IMR-90 (cell line): ENCODE measurements at regions not wholly inside any gene's neighbourhood (a gene's known extent, or its start where the extent isn't known, plus 50 kb on each side); places are given as distances from the start of the nearest gene placed in this dataset.

Experiments
- ATAC-seq: fragments of 200-7000 bp; cut with Tn5 transposase; 2 replicates; pipeline ENCODE4 v1.9.1; 2020; ENCODE audit warnings: low read depth, mild to moderate bottlenecking, moderate library complexity
- BruUV-seq: library from RNA; stranded (reverse); fragments of 400-500 nt; replicated peaks from 2 replicates; lab custom pipeline; 2021; lab: Mats Ljungman, UMichigan
- CTCF ChIA-PET: fragments of 300-600 bp; formaldehyde crosslinking; extraction: SDS; loops from one replicate; lab custom pipeline; 2021; ENCODE audit warnings: antibody characterized with exemption; lab: Yijun Ruan, JAX
- POLR2A ChIA-PET: fragments of 300-600 bp; sonication (Branson Sonifier 250); formaldehyde crosslinking; loops from one replicate; lab custom pipeline; 2022; ENCODE audit warnings: antibody characterized with exemption; ENCODE audit not compliant: unreplicated experiment; lab: Charles Lee
- DNase-seq: peaks from one replicate; pipeline ENCODE4 v3.0.0; 2013
- H2AFZ ChIP-seq: replicated peaks from 2 replicates; pipeline ENCODE3; 2013; ENCODE audit warnings: low read length, mild to moderate bottlenecking; ENCODE audit not compliant: poor library complexity
- H2AK5ac ChIP-seq: 2 replicates; pipeline ENCODE4 v1.6.1; 2013; ENCODE audit warnings: low read depth, low read length, inconsistent platforms
- H2AK9ac ChIP-seq: replicated peaks from 2 replicates; pipeline ENCODE3; 2013; ENCODE audit warnings: mild to moderate bottlenecking, low read depth, low read length, moderate library complexity; ENCODE audit not compliant: poor library complexity
- H2BK120ac ChIP-seq: 2 replicates; pipeline ENCODE4 v1.6.1; 2013; ENCODE audit warnings: low read depth, low read length, inconsistent platforms
- H2BK15ac ChIP-seq: 3 replicates; pipeline ENCODE4 v1.6.1; 2013; ENCODE audit warnings: low read depth, low read length, inconsistent platforms
- H2BK20ac ChIP-seq: 2 replicates; pipeline ENCODE4 v1.6.1; 2013; ENCODE audit warnings: low read depth, mild to moderate bottlenecking, inconsistent platforms, low read length, moderate library complexity
- H2BK5ac ChIP-seq: 2 replicates; pipeline ENCODE4 v1.6.1; 2013; ENCODE audit warnings: mild to moderate bottlenecking, low read depth, low read length, inconsistent platforms; ENCODE audit not compliant: poor library complexity, severe bottlenecking
- H3K14ac ChIP-seq: replicated peaks from 2 replicates; pipeline ENCODE4 v1.6.1; 2013; ENCODE audit warnings: low read depth, low read length, inconsistent platforms
- H3K18ac ChIP-seq: 2 replicates; pipeline ENCODE4 v1.6.1; 2013; ENCODE audit warnings: low read depth, low read length, control low read depth
- H3K23ac ChIP-seq: 2 replicates; pipeline ENCODE4 v1.6.1; 2013; ENCODE audit warnings: low read depth, low read length, inconsistent platforms
- H3K27ac ChIP-seq: 2 replicates; pipeline ENCODE4 v1.5.1; 2013; ENCODE audit warnings: mild to moderate bottlenecking, control low read depth, low read length; ENCODE audit not compliant: insufficient read depth
- H3K27me3 ChIP-seq: 2 replicates; pipeline ENCODE4 v1.6.1; 2013; ENCODE audit warnings: low read length; ENCODE audit not compliant: control insufficient read depth, insufficient read depth
- H3K36me3 ChIP-seq: 2 replicates; pipeline ENCODE4 v1.6.1; 2013; ENCODE audit warnings: low read length, mixed read lengths; ENCODE audit not compliant: control insufficient read depth, insufficient read depth
- H3K4ac ChIP-seq: 2 replicates; pipeline ENCODE4 v1.6.1; 2013; ENCODE audit warnings: low read depth, low read length, inconsistent platforms
- H3K4me1 ChIP-seq: 2 replicates; pipeline ENCODE4 v1.6.1; 2013; ENCODE audit warnings: low read length, mixed read lengths; ENCODE audit not compliant: control insufficient read depth, insufficient read depth
- H3K4me2 ChIP-seq: 2 replicates; pipeline ENCODE4 v1.6.1; 2013; ENCODE audit warnings: low read depth, mild to moderate bottlenecking, control low read depth, low read length, moderate library complexity
- H3K4me3 ChIP-seq: 2 replicates; pipeline ENCODE4 v1.5.1; 2013; ENCODE audit warnings: low read depth, mild to moderate bottlenecking, control low read depth, low read length, moderate library complexity; ENCODE audit not compliant: insufficient read depth
- H3K56ac ChIP-seq: 2 replicates; pipeline ENCODE4 v1.6.1; 2013; ENCODE audit warnings: low read length, inconsistent platforms; ENCODE audit not compliant: insufficient read depth; ENCODE audit errors: extremely low read depth
- H3K79me1 ChIP-seq, 2 experiments: 2 replicates each; pipeline ENCODE4 v1.6.1; 2013; ENCODE audit warnings: low read length in 2 of 2, inconsistent platforms in 1 of 2, low read depth in 1 of 2
- H3K9ac ChIP-seq: 2 replicates; pipeline ENCODE4 v1.6.1; 2013; ENCODE audit warnings: low read depth, low read length, control low read depth
- H3K9me1 ChIP-seq: 2 replicates; pipeline ENCODE4 v1.6.1; 2013; ENCODE audit warnings: low read length, inconsistent platforms; ENCODE audit not compliant: insufficient read depth
- H3K9me3 ChIP-seq: 2 replicates; pipeline ENCODE4 v1.6.1; 2013; ENCODE audit warnings: low read length; ENCODE audit not compliant: control insufficient read depth, insufficient read depth
- H4K20me1 ChIP-seq: 2 replicates; pipeline ENCODE4 v1.6.1; 2013; ENCODE audit warnings: low read length, inconsistent platforms; ENCODE audit not compliant: insufficient read depth
- H4K5ac ChIP-seq: 2 replicates; pipeline ENCODE4 v1.6.1; 2013; ENCODE audit warnings: mild to moderate bottlenecking, low read depth, low read length, control low read depth
- H4K8ac ChIP-seq, 2 experiments: 2 replicates each; pipeline ENCODE4 v1.6.1; 2013; ENCODE audit warnings: low read depth in 2 of 2, low read length in 2 of 2, control low read depth in 1 of 2, inconsistent platforms in 1 of 2
- H4K91ac ChIP-seq: 2 replicates; pipeline ENCODE4 v1.6.1; 2013; ENCODE audit warnings: low read depth, low read length, inconsistent platforms; ENCODE audit not compliant: insufficient read depth
- CEBPB ChIP-seq: IDR thresholded peaks from 2 replicates; pipeline ENCODE4 v1.6.1; 2012; ENCODE audit warnings: low read depth, low read length, improper control_type of control experiment
- MXI1 ChIP-seq: IDR thresholded peaks from 2 replicates; pipeline ENCODE4 v1.6.1; 2012; ENCODE audit warnings: low read depth, mild to moderate bottlenecking, low read length, moderate library complexity, borderline replicate concordance
- RFX5 ChIP-seq: IDR thresholded peaks from 2 replicates; pipeline ENCODE4 v1.8.0; 2012; ENCODE audit warnings: low read depth, mild to moderate bottlenecking, low read length, moderate library complexity
- WGBS, 2 experiments: methylation state at CpG; one replicate each; pipeline versions ENCODE4 v1.1.5 to v1.1.7; 2013; ENCODE audit warnings: missing lambda C conversion rate in 2 of 2; ENCODE audit not compliant: insufficient read length in 1 of 2; ENCODE audit errors: extremely low coverage in 2 of 2; 5-methylcytosine and 5-hydroxymethylcytosine counted together
- dilution Hi-C: fragments of 300-500 bp; cut with HindIII; formaldehyde crosslinking; loops from one replicate; pipeline ENCODE4 v1.14.3; 2018; ENCODE audit warnings: low sequenced_read_pairs; ENCODE audit not compliant: unreplicated experiment
- in situ Hi-C: fragments of 300-500 bp; cut with MboI; formaldehyde crosslinking; loops from 3 replicates; pipeline ENCODE4 v1.14.3; 2019; ENCODE audit warnings: low sequenced_read_pairs, inconsistent platforms, mixed read lengths
- intact Hi-C: fragments of 100-400 bp; cut with micrococcal nuclease; formaldehyde crosslinking; loops from 2 replicates; pipeline ENCODE4 v1.10.0; 2022

DNA sequence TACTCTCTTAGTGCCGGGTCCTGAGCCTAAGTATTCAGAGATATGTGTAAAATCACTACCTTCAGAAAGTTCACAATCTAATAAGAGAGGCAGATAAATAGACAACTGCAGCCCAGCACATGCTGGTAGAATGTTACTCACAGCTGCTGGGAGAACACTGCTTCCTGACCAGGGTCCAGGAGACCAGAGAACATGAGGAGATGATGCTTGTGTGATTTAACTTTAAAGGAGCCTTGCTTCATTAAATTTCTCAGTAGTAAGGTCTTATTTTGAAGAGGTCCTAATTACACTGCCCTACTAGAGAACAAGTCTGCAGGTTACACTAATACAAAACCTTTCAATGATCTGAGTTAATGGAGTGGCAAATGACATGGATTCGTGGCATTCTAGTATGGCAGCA is 209.9 kb upstream of the TRIB2 start:
- Histone ChIP-seq H2AK9ac (no peak overlapping the region), H3K27ac (no peak overlapping the region), H2AK5ac (no peak overlapping the region; the same call in 1 of the 2 replicates), H2BK120ac (peak overlapping the region; percentile 6; the same call in 1 of the 2 replicates), H2BK20ac (no peak overlapping the region), H3K4me2 (no peak overlapping the region), H4K91ac (no peak overlapping the region), H3K4me3 (no peak overlapping the region), H3K36me3 (no peaks in the 10 kb centered on the region), H3K9me1 (no peaks in the 10 kb centered on the region), H3K18ac (no peak overlapping the region), H4K20me1 (no peaks in the 10 kb centered on the region), H3K9ac (no peak overlapping the region), H3K27me3 (no peaks in the 10 kb centered on the region), H3K79me1 (no peaks in the 10 kb centered on the region), H3K56ac (no peak overlapping the region), H3K4me1 (peaks cover 6% of the 10 kb centered on the region; the same call in 1 of the 2 replicates), H3K4ac (peak overlapping the region; percentile 5; the same call in 1 of the 2 replicates), H2BK15ac (0 out of 3 replicates have a peak overlapping the region, but pooled peaks have one; percentile 7), H4K8ac (no peak overlapping the region), H4K5ac (no peak overlapping the region), H2AFZ (no peak overlapping the region), H2BK5ac (no peak overlapping the region), H3K23ac (peak overlapping the region; percentile 40; the same call in 1 of the 2 replicates), H3K14ac (0 out of 2 replicates have a peak overlapping the region, but pooled peaks have one; percentile 4), H3K9me3 (no peaks in the 10 kb centered on the region)
- TF ChIP-seq RFX5 (no peak), MXI1 (no peak), CEBPB (no peak)
- DNase-seq (peak; percentile 14), ATAC-seq (0 out of 2 replicates have a peak, but pooled peaks have one; percentile 11)
- no TSS peak for BruUV-seq
- dilution Hi-C loops, result no loop called here
- intact Hi-C loops, result no loop called here
- in situ Hi-C loops, result no loop called here
- WGBS, 2 experiments, result no CpG with 5 or more reads among the region's 2 CpGs
- ChIA-PET CTCF (interaction anchor here (0.7 kb wide), 1 partner anchor 205 kb away, joined by 3 read pairs; no protein-coding TSS in a partner anchor), POLR2A (no interaction called here)
